RWPE1 (cell line): ENCODE measurements at regions not wholly inside any gene's neighbourhood (a gene's known extent, or its start where the extent isn't known, plus 50 kb on each side); places are given as distances from the start of the nearest gene placed in this dataset.

Experiments
- CTCF ChIA-PET: fragments of 350-600 bp; sonication (Branson Sonifier 250); formaldehyde crosslinking; extraction: SDS; loops from one replicate; lab custom pipeline; 2021; lab: Yijun Ruan, JAX
- POLR2A ChIA-PET: fragments of 400-600 bp; formaldehyde crosslinking; extraction: SDS; loops from one replicate; lab custom pipeline; 2020; ENCODE audit warnings: antibody characterized with exemption; ENCODE audit not compliant: low non-redundant PET; lab: Yijun Ruan, JAX
- DNase-seq: peaks from one replicate; pipeline ENCODE4 v3.0.0; 2012; ENCODE audit warnings: low spot score
- H3K27ac ChIP-seq: fragments of 450-650 bp; 2 replicates; pipeline ENCODE4 v1.5.1; 2017
- TF ChIP-seq, protein P1 (sequence below): fragments of 450-650 bp; conservative IDR thresholded peaks from 2 replicates; pipeline ENCODE4 v1.5.1; 2017; ENCODE audit warnings: low read depth, mild to moderate bottlenecking

DNA sequence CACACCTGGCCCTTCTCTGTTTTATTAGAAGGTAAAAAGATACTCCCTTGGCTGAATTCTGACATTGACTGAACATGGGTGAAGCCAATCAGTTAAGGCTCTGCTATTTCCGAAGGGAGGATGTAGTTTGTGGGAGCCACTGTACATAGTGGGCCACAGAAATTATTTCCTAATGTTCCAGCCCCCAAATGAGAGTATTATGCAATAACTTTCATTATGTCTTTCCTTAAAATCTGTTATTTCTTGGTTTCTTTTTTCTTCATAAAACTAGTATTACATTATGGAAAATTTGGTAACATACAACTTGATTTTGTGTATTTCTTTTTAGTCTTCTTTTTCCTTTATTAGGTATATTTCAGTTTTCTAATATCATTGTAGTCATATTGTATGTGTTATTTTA, 51.9 kb upstream of the EP300 start:
- no peak overlapping the region for H3K27ac ChIP-seq
- TF ChIP-seq, protein P1, sequence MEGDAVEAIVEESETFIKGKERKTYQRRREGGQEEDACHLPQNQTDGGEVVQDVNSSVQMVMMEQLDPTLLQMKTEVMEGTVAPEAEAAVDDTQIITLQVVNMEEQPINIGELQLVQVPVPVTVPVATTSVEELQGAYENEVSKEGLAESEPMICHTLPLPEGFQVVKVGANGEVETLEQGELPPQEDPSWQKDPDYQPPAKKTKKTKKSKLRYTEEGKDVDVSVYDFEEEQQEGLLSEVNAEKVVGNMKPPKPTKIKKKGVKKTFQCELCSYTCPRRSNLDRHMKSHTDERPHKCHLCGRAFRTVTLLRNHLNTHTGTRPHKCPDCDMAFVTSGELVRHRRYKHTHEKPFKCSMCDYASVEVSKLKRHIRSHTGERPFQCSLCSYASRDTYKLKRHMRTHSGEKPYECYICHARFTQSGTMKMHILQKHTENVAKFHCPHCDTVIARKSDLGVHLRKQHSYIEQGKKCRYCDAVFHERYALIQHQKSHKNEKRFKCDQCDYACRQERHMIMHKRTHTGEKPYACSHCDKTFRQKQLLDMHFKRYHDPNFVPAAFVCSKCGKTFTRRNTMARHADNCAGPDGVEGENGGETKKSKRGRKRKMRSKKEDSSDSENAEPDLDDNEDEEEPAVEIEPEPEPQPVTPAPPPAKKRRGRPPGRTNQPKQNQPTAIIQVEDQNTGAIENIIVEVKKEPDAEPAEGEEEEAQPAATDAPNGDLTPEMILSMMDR = no peak
- DNase-seq = no peak
- CTCF ChIA-PET = no interaction called here
- POLR2A ChIA-PET = no interaction called here

DNA sequence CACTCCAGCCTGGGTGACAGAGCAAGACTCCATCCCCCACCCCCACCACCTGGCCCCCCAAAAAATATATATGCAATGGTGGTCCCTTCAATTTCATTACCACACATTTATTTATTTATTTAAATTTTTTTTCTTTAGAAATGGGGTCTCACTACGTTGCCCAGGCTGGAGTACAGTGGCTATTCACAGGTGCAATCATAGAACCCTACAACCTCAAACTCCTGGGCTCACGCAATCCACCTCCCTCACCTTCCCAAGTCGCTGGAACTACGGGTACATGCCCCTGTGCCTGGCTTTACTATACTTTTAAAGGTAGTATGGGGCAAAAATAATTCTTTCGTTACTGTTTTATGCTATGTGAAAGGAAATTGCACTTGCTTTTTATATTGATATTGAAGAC, 50.9 kb upstream of the EP300 start:
- TF ChIP-seq, protein P1 = no peak
- ChIA-PET POLR2A (no interaction called here), CTCF (no interaction called here)
- no peak for DNase-seq
- no peak overlapping the region for H3K27ac ChIP-seq
